OCI-LY7 (cell line): ENCODE measurements at regions not wholly inside any gene's neighbourhood (a gene's known extent, or its start where the extent isn't known, plus 50 kb on each side); places are given as distances from the start of the nearest gene placed in this dataset.
"Not testable (repeated sequence)": the region's sequence is repeated elsewhere in the genome, so short reads cannot be mapped to it uniquely, and the experiment has no call there.

Experiments used
- BruUV-seq: library from RNA; stranded (reverse); fragments of 400-500 nt; replicated peaks from 2 replicates; lab custom pipeline; 2021; lab: Mats Ljungman, UMichigan
- CTCF ChIA-PET: fragments of 300-600 bp; sonication (Branson Sonifier 250); formaldehyde crosslinking; loops from one replicate; lab custom pipeline; 2022; ENCODE audit warnings: antibody characterized with exemption; ENCODE audit not compliant: unreplicated experiment; lab: Charles Lee
- POLR2A ChIA-PET: fragments of 300-600 bp; sonication (Branson Sonifier 250); formaldehyde crosslinking; loops from one replicate; lab custom pipeline; 2022; ENCODE audit warnings: antibody characterized with exemption; lab: Charles Lee
- DNase-seq: peaks from one replicate; pipeline ENCODE4 v3.0.0-alpha.2; 2015; ENCODE audit warnings: low spot score
- H2AFZ ChIP-seq: fragments of 200-600 bp; sonication (generic), shearing (Covaris generic); 2 replicates; pipeline ENCODE4 v1.6.1; 2014; ENCODE audit warnings: mild to moderate bottlenecking, antibody characterized with exemption, low read length, moderate library complexity
- H3K27ac ChIP-seq: fragments of 200-600 bp; sonication (generic); 2 replicates; pipeline ENCODE4 v1.5.1; 2014; ENCODE audit warnings: mixed run types, low read depth, mild to moderate bottlenecking, moderate library complexity, low read length, inconsistent platforms; ENCODE audit not compliant: poor library complexity, severe bottlenecking
- H3K36me3 ChIP-seq: fragments of 200-600 bp; sonication (generic); 2 replicates; pipeline ENCODE4 v1.6.1; 2014; ENCODE audit warnings: mild to moderate bottlenecking, antibody characterized with exemption, low read length, moderate library complexity, mixed read lengths; ENCODE audit not compliant: insufficient read depth
- H3K4me1 ChIP-seq: fragments of 200-600 bp; sonication (generic); 2 replicates; pipeline ENCODE4 v1.5.1; 2014; ENCODE audit warnings: mild to moderate bottlenecking, low read length; ENCODE audit not compliant: insufficient read depth, poor library complexity, severe bottlenecking
- H3K4me2 ChIP-seq: fragments of 200-600 bp; sonication (generic); 2 replicates; pipeline ENCODE4 v1.6.1; 2014; ENCODE audit warnings: mild to moderate bottlenecking, low read length
- H3K4me3 ChIP-seq: fragments of 200-600 bp; sonication (generic); 2 replicates; pipeline ENCODE4 v1.5.1; 2014; ENCODE audit warnings: mild to moderate bottlenecking, low read depth, low read length; ENCODE audit not compliant: poor library complexity, severe bottlenecking
- H3K79me2 ChIP-seq: fragments of 200-600 bp; sonication (generic); 2 replicates; pipeline ENCODE4 v1.6.1; 2016; ENCODE audit warnings: low read depth, mild to moderate bottlenecking, low read length, moderate library complexity, mixed read lengths; ENCODE audit not compliant: insufficient read depth
- H3K9me2 ChIP-seq: fragments of 200-600 bp; sonication (generic); 2 replicates; pipeline ENCODE4 v1.6.1; 2016; ENCODE audit warnings: mild to moderate bottlenecking, low read length, mixed read lengths; ENCODE audit not compliant: insufficient read depth
- H3K9me3 ChIP-seq: fragments of 200-600 bp; sonication (generic); 2 replicates; pipeline ENCODE4 v1.6.1; 2014; ENCODE audit warnings: mild to moderate bottlenecking, mixed run types, low read length, mixed read lengths
- H4K20me1 ChIP-seq: fragments of 200-600 bp; sonication (generic); 2 replicates; pipeline ENCODE4 v1.6.1; 2014; ENCODE audit warnings: mild to moderate bottlenecking, antibody characterized with exemption, low read length, moderate library complexity, mixed read lengths; ENCODE audit not compliant: insufficient read depth
- CTCF ChIP-seq: fragments of 200-600 bp; sonication (generic); conservative IDR thresholded peaks from 2 replicates; pipeline ENCODE4 v1.5.1; 2014; ENCODE audit warnings: mild to moderate bottlenecking, antibody characterized with exemption, low read length, moderate library complexity, mixed read lengths
- EZH2phosphoT487 ChIP-seq: fragments of 200-600 bp; sonication (generic); IDR thresholded peaks from 2 replicates; pipeline ENCODE4 v1.6.1; 2018; ENCODE audit warnings: low read depth, borderline replicate concordance, mild to moderate bottlenecking, mixed run types, antibody characterized with exemption, low read length, moderate library complexity, mixed read lengths
- intact Hi-C: fragments of 100-400 bp; cut with micrococcal nuclease; formaldehyde crosslinking; loops from one replicate; pipeline ENCODE4 v1.10.0; 2022; ENCODE audit not compliant: unreplicated experiment

- Histone ChIP-seq H3K27ac (no peak overlapping the region), H4K20me1 (no peaks in the 10 kb centered on the region), H3K36me3 (no peaks in the 10 kb centered on the region), H3K9me2 (no peaks in the 10 kb centered on the region), H3K4me1 (no peaks in the 10 kb centered on the region), H3K79me2 (no peaks in the 10 kb centered on the region), H3K4me2 (no peak overlapping the region), H2AFZ (no peak overlapping the region), H3K4me3 (no peak overlapping the region), H3K9me3 (no peaks in the 10 kb centered on the region)
- no TSS peak for BruUV-seq
- intact Hi-C loops = no loop called here
- TF ChIP-seq EZH2phosphoT487 (no peak), CTCF (no peak)
- no peak for DNase-seq
- POLR2A ChIA-PET = no interaction called here
- CTCF ChIA-PET = no interaction called here
Measured at GRCh38 chr4:132797856-132798255, 351.2 kb upstream of the PCDH10 start.

DNA sequence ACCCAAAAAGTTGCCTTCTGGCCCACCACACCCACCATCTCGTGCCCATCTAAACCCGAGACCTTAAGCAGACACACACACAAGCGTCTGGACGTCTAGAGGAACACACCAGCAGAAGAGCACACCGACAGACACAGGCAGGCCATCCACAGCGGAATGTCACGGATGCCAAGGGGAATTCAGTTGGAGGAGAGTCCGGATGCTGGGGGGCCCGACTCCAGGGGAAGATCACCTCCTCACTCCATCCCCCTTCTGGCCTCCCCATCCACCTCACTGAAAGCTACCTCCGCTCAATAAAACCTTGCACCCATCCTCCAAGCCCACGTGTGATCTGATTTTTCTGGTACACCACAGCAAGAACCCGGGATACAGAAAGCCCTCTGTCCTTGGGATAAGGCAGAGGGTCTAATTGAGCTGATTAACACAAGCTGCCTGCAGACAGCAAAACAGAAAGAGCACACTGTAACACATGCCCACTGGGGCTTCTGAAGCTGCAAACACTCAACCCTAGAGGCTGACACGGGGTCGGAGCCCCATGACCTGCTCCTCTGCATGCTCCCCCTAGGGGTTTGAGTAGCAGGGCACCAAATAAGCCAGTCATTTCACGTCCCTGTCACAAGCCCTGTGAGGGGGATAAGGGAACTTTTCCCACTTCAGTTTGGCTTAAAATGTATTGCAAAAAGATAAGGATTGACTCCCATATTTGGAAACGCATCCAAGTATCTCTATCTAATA, 339.6 kb upstream of the PCDH10 start:
- Histone ChIP-seq H3K79me2 (no peaks in the 10 kb centered on the region), H3K4me1 (no peaks in the 10 kb centered on the region), H3K27ac (no peak overlapping the region), H4K20me1 (no peaks in the 10 kb centered on the region), H3K9me2 (no peaks in the 10 kb centered on the region), H3K4me3 (no peak overlapping the region), H2AFZ (no peak overlapping the region), H3K4me2 (no peak overlapping the region), H3K9me3 (no peaks in the 10 kb centered on the region), H3K36me3 (no peaks in the 10 kb centered on the region)
- CTCF ChIA-PET = no interaction called here
- intact Hi-C loops = no loop called here
- POLR2A ChIA-PET = no interaction called here
- BruUV-seq = no TSS peak
- TF ChIP-seq EZH2phosphoT487 = no peak
- TF ChIP-seq CTCF = peak; percentile 29; the same call in 1 of the 2 replicates
- DNase-seq = peak; percentile 2

- H3K4me2 ChIP-seq, H3K9me2 ChIP-seq, H3K27ac ChIP-seq, POLR2A ChIA-PET, DNase-seq, H2AFZ ChIP-seq, H3K79me2 ChIP-seq, H3K9me3 ChIP-seq, H3K4me1 ChIP-seq, H4K20me1 ChIP-seq, intact Hi-C loops, BruUV-seq, H3K36me3 ChIP-seq, H3K4me3 ChIP-seq, CTCF ChIA-PET: not testable (repeated sequence)
Measured at GRCh38 chr4:132813061-132813460, 336.0 kb upstream of the PCDH10 start.
